ENCODE measurements at regions not wholly inside any gene's neighbourhood (a gene's known extent, or its start where the extent isn't known, plus 50 kb on each side); places are given as distances from the start of the nearest gene placed in this dataset.
A peak's percentile ranks its signal among the peaks of the same experiment; 100 is the strongest.

DNA sequence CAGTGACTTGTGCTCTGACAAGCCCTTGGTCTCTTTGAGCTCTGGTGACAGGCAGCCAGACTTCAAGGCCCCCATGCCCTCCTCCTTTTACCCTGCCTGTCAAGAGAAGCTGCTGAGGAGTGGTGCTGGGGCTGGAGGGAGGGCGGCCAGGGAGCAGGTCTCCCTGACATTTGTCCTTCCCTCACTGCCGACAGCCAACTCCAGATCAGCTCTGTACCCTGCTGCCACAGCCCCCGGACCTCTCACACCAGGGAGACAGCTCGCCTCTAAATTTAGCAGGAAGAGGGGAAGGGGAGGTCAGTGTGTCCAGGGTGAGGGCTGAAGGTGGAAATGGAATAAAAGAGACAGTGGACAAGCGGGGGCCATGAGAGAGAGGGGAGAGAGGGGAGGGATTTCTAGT lies 155.8 kb downstream of the TDRD15 start:
- DNase-seq (ENCODE audit: extremely low spot score, insufficient read length, low read depth) (no peak), FAIRE-seq (no peak)

DNA sequence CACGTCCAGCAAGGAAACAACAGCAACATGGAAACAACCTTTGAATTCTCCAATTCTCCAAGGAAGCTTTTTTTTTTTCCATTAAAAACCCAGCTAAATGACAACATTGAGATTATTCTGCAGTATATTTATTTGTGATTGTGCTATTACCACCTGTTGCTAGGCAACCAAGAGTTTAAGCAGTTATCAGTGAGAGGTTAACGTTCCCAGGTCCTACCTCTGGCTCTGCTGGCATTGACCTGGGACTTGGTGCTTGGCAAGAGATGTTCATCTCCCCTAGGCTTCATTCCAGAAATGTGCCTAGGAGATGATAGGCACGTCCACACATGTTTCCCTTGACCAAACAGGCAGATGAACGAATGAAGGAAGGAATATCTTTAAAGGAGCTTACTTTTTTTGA lies 157.0 kb downstream of the TDRD15 start:
- DNase-seq (ENCODE audit: extremely low spot score, insufficient read length, low read depth), result no peak
- FAIRE-seq, result no peak

DNA sequence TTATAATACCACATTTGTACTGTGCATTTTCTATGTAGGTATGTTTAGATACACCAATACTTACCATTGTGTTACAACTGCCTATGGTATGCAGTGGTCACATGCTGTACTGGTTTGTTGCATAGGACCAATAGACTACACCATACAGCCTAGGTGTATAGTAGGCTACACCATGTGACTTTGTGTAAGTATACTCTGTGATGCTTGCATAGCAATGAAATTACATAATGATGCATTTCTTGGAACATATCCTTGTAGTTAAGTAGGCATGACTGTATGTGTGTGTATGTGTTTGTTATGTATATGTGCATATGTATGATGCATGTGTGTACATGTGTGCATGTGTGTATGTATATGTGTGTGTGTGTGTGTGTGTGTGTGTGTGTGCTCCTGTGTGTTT lies 157.6 kb downstream of the TDRD15 start:
- FAIRE-seq (no peak), DNase-seq (ENCODE audit: extremely low spot score, insufficient read length, low read depth) (no peak)

DNA sequence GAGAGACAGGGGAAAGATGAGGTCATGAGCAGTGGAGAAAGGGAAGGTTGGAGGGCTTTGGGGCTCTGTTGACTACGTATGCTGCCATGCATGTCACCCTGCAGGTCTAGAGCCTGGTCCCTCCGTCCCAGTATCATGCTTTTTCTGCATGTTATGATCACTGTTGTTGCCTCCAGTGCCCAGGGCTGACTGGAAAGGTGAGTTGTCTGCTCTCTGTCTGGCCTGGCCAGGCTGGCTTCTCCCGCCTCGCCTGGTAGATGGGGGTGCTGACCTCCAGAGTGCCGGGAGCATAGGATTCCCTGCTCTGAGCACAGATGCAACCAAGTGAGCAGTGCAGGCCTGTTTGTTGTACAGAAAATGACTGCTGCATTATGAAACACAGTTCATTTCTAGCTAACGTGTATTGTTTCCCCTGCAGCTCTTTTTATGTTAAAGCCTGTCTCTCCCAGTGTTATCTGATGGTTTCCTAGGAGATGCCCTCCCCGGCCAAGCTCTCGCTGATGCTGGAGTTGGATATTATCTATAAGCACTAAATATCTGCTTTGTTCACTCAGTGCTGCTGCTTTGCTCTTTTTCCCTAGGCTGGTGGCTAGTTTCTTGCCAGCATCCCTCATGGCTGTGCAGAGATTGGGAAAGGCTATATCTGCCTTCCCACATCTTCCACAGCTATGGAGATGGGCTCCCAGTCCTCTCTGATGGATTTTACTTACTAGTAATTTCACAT lies 158.2 kb downstream of the TDRD15 start:
- FAIRE-seq, result no peak
- DNase-seq (ENCODE audit: extremely low spot score, insufficient read length, low read depth), result no peak

DNA sequence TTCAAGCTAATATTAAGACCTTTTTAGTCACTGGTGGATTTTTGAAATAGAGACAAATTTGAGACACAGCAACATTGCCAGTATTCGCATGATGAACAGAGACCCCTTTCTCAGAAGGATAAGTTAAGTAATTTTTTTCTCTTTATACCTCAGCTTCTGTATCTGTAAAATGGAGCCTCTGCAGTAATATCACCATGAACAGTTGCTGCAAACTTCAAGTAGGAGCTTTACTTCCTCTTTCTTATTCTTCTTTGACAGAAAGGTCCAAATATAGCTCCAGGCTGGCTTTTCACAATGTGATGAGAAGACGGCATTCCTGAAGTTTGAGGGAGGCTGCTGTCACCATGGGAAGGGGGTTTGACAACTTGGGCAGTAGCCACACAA lies 158.7 kb downstream of the TDRD15 start:
- DNase-seq (ENCODE audit: extremely low spot score, insufficient read length, low read depth) (no peak), FAIRE-seq (no peak)

DNA sequence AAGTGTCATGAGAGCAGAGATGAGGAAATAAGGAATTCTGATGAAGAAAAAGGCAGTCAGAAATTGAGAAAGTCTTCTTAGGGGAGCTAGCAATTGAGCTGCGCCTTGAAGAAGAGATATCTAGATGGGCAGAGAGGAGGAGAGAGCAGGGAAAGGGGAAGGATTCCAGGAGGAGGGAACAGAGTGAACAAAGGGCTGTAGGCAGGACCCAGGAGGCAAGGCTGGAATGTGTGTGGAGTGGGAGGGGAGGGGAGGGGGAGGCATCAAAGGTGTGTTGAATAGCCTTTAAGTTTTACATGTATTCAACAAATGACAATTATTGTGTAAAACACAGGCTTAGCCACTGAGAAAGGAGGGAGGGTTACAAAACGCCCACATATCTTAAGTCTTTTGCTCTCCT lies 164.5 kb downstream of the TDRD15 start:
- DNase-seq (ENCODE audit: extremely low spot score, insufficient read length, low read depth), result no peak
- no peak for FAIRE-seq

DNA sequence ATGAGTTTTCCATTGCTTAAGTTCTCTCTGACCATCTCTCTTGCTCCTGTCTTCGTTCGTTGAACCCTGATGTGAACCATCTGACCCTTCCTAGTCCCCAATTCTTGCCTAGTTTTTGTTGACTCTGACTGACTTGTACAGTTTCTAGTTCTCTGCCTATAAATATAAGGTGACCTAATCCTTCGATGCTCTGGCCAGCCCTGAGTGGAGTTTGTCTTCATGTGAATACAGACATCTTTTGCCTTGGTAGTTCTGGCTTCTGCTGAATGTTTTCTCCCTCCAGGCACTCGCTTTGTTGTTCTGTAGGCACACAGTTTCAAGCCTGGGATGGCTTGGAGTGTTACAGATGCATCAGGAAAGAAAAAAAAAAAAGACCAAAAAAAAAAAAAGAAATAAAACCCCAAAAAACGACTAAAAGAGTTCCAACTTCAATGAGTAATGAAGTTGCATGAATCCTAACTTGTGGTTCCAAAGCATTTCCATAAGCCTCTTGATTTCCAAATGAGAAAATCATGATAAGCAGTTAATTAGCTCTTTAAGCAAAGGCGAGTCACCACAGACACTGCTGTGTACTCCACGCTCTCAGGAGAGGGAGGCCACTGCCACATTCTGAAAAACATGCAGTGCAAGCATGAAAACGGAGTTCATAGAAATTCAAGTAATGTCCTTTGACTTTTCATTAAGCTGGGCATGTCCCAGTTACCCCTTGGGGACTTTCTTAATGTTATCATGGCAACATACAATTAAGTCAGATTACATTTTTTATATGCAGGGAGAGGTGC lies 165.2 kb downstream of the TDRD15 start:
- DNase-seq (ENCODE audit: extremely low spot score, insufficient read length, low read depth) (no peak), FAIRE-seq (no peak)

DNA sequence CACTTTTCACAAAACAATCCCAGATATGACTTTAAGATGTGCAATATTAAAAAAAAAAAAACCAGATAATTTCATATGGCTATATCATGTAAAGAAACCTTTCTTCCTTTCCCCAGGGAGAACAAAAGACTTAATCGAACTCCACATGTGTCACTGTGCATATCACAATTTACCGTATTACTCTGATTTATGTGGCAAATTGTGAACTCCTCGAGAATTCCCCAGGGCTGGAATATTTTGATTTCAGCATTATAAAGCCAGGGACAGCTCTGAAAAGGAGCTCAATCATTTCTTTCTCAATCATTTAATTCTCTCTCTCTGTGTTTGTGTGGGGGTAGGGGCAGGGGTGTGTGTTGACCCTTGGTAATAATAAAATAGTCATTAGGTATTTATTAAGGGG lies 165.8 kb downstream of the TDRD15 start:
- DNase-seq (ENCODE audit: extremely low spot score, insufficient read length, low read depth) (no peak), FAIRE-seq (no peak)

DNA sequence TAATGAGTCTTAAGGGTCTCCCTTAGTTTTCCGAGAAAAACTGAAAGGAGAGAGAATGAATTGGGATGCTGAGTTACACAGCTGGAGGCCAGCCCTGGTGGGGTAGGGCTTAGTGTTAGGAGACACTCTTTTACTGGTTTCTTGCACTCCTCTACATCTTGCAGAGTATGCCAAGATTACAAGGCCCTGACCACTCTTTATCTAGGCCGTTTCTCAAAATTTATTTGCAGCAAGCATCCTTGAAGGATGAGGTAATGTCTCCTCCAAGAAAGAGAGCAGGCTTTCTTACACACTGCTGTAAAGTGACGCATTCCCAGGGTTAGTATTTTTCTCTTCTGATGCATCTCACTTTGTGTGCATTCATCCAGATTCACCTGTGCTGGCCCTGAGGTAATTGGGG lies 166.2 kb downstream of the TDRD15 start:
- no peak for FAIRE-seq
- DNase-seq (ENCODE audit: extremely low spot score, insufficient read length, low read depth), result no peak

DNA sequence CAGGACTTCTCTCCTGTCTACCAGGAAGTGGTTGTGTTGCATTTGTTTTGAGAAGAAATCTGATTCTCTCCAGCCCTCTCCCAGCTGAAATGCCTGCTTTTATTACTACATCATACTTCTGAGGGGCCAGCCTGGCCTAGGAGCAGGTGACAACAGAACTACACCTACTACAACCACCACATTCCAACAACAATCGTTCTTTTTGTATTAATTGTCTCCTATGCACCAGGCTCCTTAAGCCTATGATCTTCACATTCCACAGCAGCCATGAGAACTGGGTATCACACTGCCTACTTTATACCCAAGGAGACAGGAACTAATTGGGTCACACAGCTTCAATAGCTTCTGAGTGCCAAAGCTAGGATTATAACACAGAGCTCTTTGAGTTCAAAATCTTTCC lies 167.7 kb downstream of the TDRD15 start:
- DNase-seq (ENCODE audit: extremely low spot score, insufficient read length, low read depth) (no peak), FAIRE-seq (no peak)

DNA sequence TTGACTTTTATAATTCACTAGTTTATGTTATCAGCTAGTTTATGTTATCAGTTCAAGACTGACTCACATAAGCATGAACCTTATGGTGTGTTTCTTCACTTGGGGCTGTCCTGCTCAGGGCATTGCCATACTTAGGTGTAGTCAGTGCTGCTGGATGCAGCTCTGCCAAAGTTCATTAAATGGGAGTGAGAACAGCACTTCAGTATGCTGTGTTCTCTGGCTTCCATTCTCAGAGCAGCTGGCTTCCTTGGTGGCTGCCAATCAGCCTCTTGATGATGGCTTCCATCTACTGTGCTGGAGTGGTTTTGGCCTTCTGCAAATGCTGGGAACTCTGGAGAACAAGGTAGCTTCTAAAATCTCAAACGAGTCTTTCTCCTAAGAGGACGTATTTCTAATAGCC lies 170.7 kb downstream of the TDRD15 start:
- FAIRE-seq (no peak), DNase-seq (ENCODE audit: extremely low spot score, insufficient read length, low read depth) (no peak)

DNA sequence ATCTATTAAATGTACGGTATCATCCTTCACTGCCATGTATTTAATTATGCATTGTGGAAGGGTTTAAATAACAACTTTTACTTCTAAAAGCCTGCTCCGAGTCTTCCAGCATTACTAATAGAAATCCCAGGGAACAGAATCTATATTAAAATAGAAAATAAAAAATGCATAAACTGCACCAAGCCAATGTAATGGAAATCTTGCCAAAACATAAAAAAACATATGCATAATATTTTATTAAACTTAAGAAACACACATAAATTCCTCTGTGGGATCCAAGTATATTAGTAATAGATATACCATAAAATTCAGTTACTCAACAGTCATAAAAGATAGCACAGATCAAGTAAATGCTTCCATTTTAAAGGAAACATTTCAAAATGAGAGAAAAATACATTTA lies 175.6 kb downstream of the TDRD15 start:
- DNase-seq (ENCODE audit: extremely low spot score, insufficient read length, low read depth) (no peak), FAIRE-seq (no peak)

DNA sequence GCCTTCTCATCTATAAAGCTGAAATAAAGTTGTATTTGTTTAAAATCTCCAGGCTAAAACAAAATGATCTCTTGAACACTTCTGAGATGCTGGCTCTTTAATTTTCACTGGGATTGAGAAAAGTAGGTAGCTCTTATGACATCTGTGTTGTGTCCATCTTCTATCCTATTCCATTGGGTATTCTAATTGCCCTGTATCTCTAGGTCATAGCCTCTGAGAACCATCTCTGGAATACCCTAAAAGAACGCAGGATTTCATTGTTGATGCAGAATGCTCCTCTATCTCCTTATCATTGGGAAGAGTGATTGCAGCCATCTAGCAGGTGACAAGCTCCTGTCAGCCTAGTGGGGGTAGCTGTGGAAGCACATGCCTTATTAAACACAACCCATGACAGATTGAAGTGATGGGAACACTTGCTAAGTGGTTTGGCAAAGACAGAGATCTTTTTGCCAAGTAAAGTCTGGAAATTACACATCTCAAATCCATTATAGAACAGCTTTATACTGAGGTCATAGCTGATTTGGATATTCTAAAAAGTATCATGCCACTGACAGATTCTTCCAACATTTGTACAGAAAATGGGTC lies 178.2 kb downstream of the TDRD15 start:
- no peak for FAIRE-seq
- DNase-seq (ENCODE audit: extremely low spot score, insufficient read length, low read depth), result no peak

DNA sequence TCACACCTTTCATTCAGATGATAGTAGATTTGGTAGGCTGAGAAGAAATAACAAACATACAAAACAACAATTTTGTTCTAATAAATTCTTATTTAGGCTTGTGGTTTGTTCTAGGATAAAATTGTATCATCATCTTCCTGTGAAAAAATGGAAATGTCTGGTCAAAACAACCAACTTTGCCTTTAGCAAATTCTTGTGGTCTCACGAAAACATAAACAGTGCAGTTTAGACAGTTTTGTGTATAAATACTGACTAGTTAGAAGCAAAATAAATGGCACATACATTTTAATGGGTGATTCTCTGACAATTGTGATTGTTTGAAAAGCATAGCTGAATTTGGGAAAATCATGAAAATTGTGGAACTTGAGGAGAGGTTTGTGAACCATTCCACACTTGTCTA lies 180.1 kb downstream of the TDRD15 start:
- DNase-seq (ENCODE audit: extremely low spot score, insufficient read length, low read depth) (no peak), FAIRE-seq (no peak)

DNA sequence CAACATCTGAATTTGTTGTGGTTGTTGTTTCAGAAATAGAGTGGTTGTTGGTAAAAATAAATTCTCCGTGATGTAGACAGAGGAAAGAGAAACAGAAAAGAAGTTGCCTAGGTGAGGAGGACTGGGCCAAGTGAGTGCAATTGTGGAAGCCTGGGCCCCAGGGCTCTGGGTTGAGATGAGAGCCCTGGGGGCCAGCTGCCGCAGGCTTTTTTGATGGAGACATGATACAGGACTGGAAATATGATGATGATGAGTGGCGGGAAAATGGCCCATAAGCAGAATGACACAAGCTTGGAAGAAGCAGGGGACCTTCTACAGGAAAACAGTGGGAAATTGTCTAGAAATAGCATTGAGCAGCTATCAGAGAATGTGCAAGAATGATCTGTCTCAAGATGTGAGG lies 181.8 kb downstream of the TDRD15 start:
- no peak for DNase-seq (ENCODE audit: extremely low spot score, insufficient read length, low read depth)
- no peak for FAIRE-seq

DNA sequence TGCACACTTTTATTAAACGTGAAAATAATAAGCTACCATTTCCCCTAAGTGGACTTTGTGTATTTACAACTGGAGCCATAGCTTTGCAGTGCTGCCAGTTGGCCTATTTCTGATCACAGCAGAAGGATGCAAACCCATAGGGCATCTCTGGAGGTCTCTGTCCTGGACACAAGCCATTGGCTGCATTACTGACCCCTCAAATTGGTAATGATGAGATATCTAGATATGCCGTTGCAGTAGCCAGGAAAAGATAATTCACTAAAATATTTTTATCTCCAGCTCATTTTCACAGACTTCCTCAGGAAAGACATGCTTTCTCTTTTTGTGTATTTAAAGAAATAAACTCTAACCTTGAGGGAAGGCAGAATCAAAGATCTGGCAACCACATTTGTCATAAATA lies 182.5 kb downstream of the TDRD15 start:
- FAIRE-seq, result no peak
- no peak for DNase-seq (ENCODE audit: extremely low spot score, insufficient read length, low read depth)

DNA sequence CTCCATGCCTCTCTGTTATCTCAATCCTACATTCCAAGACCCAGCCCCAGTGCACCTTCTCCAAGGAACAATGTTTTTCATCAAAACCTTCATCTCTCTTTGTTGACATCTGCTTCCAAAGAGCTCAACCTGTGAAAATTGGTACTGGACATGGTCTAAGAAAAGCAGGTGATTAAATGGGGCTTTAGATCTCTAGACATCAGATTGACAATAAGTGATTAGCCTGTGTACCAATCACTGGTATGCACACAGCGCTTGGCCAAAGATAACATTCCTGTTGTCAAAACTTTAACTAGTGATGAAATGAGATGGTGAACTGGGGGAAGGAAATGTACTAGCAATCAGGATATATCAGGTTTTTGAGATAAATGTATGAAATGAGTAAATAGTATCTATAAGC lies 183.3 kb downstream of the TDRD15 start:
- no peak for FAIRE-seq

DNA sequence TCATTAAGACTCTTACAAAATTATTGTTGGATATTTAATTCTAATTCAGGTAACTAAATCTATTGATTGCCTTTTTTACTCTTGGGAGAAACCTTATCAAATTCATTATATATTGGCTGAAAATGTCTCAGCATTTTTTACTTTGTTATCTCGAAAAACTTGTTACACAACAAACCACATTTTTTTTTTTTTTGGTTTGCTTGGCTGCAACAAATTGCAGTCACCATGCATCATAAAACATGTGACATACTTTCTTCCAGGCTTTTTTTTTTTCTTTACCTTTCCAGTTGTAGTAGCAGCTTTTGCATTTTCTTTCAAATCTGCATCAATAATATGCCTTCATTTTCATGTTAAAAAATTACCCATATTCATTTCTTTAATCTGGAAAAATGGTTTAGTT lies 186.7 kb downstream of the TDRD15 start:
- no peak for DNase-seq (ENCODE audit: extremely low spot score, insufficient read length, low read depth)
- no peak for FAIRE-seq

More for the DNA sequence above, 183.3 kb downstream of the TDRD15 start:
- no peak for DNase-seq (ENCODE audit: extremely low spot score, insufficient read length, low read depth)

DNA sequence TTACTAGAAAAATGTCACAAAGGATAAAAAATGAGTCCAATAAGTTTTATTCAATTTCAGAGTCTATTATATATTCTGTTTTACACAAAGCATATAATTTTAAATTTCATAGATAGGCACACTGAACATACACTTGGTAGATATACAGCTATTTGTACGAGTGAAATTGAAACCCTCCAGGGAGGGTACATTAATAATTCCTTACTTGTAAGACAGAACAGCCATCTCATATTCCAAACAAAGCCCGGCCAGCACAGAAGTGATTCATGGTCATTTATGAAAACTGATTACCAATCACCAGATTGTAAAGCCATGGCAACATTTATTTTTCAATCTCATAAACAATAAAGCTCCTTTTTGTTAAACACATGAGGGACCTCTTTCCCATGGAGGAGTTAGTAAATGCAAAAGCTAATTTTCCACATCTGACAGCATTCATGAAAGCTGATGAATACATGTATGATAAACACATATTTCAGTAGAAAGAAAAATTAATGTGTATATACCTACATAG lies 190.6 kb downstream of the TDRD15 start:
- FAIRE-seq, result no peak

DNA sequence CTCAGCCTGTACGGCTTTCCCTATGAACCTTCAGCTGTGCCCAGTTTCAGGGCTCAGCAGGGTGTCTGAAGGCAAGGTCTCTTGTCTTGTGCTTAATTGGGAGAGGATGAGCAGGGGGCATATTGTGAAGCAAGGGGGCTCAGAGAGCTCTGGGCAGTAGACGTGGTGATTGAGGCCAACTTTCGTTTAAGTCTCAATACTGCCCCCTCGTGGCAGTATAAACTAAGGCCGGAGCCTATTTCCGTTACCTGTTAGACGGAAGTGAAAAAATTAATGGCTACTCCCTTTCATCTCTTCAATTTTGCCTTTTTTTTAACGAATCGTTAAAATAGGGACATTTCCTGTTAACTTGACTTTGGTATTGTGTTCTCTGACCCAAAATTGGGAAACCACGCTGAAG lies 193.4 kb downstream of the TDRD15 start:
- FAIRE-seq, result peak; percentile 75
- DNase-seq (ENCODE audit: extremely low spot score, insufficient read length, low read depth), result peak; percentile 9

More for the DNA sequence above, 190.6 kb downstream of the TDRD15 start:
- no peak for DNase-seq (ENCODE audit: extremely low spot score, insufficient read length, low read depth)

DNA sequence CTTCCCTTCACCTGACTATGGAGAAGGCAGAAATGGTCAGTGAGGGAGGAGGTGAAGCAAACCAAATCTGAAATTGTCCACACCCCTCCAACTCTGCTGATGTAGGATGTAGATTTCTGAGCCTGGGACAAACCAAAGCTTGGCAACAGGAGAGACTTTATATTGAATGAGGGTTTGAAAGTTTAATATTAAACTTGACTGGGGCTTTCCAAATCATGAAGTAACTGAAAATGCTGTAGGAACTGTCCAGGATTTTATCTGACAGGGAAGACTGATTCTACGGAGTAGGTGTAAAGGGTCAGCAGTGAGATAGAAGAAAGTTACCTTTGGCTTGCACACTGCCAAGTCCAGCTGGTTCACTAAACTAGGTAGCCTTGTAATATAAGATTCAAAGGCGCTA lies 194.5 kb downstream of the TDRD15 start:
- FAIRE-seq, result no peak
- no peak for DNase-seq (ENCODE audit: extremely low spot score, insufficient read length, low read depth)

Measured in GM18507 (cell line).